Loucy (cell line): ENCODE measurements at regions not wholly inside any gene's neighbourhood (a gene's known extent, or its start where the extent isn't known, plus 50 kb on each side); places are given as distances from the start of the nearest gene placed in this dataset.

ENCODE experiments used
- H2AFZ ChIP-seq: fragments of 200-600 bp; sonication (generic); 2 replicates; pipeline ENCODE4 v1.6.0; 2016; ENCODE audit warnings: antibody characterized with exemption, mild to moderate bottlenecking, low read length, moderate library complexity
- H3F3A ChIP-seq: fragments of 200-600 bp; 2 replicates; pipeline ENCODE4 v1.6.0; 2016; ENCODE audit warnings: antibody characterized with exemption, low read depth, mild to moderate bottlenecking
- H3K27me3 ChIP-seq: fragments of 200-600 bp; sonication (generic); 2 replicates; pipeline ENCODE4 v1.6.1; 2014; ENCODE audit warnings: low read length, mild to moderate bottlenecking; ENCODE audit not compliant: insufficient read depth, poor library complexity, severe bottlenecking
- H3K36me3 ChIP-seq: fragments of 200-600 bp; sonication (generic); 2 replicates; pipeline ENCODE4 v1.6.1; 2016; ENCODE audit warnings: low read length; ENCODE audit not compliant: insufficient read depth
- H3K4me1 ChIP-seq: fragments of 200-600 bp; sonication (generic); 2 replicates; pipeline ENCODE4 v1.5.1; 2014; ENCODE audit warnings: low read length, mild to moderate bottlenecking; ENCODE audit not compliant: insufficient read depth, poor library complexity, severe bottlenecking
- H3K4me2 ChIP-seq: fragments of 200-600 bp; sonication (generic); 2 replicates; pipeline ENCODE4 v1.6.0; 2014; ENCODE audit warnings: antibody characterized with exemption, low read length, low read depth, mild to moderate bottlenecking; ENCODE audit not compliant: poor library complexity, severe bottlenecking
- H3K4me3 ChIP-seq: fragments of 200-600 bp; sonication (generic); 2 replicates; pipeline ENCODE4 v1.5.1; 2014; ENCODE audit warnings: low read length, mild to moderate bottlenecking, mixed read lengths; ENCODE audit not compliant: poor library complexity, severe bottlenecking
- H3K79me2 ChIP-seq: fragments of 200-600 bp; sonication (generic); 2 replicates; pipeline ENCODE4 v1.6.1; 2014; ENCODE audit warnings: low read length; ENCODE audit not compliant: insufficient read depth
- H3K9ac ChIP-seq: fragments of 200-600 bp; sonication (generic); 2 replicates; pipeline ENCODE4 v1.6.0; 2014; ENCODE audit warnings: mild to moderate bottlenecking, low read depth, low read length, moderate library complexity; ENCODE audit not compliant: poor library complexity, severe bottlenecking
- H3K9me2 ChIP-seq: fragments of 200-600 bp; sonication (generic); replicated peaks from 2 replicates; pipeline ENCODE4 v1.6.1; 2016; ENCODE audit warnings: low read depth, low read length, mixed read lengths
- H3K9me3 ChIP-seq: fragments of 200-600 bp; sonication (generic); 2 replicates; pipeline ENCODE4 v1.6.1; 2014; ENCODE audit warnings: mild to moderate bottlenecking, antibody characterized with exemption, low read length, low read depth; ENCODE audit not compliant: insufficient read depth
- H4K20me1 ChIP-seq: fragments of 200-600 bp; sonication (generic); 2 replicates; pipeline ENCODE4 v1.6.0; 2014; ENCODE audit warnings: antibody characterized with exemption, low read length, mild to moderate bottlenecking; ENCODE audit not compliant: insufficient read depth, poor library complexity, severe bottlenecking
- EZH2phosphoT487 ChIP-seq: fragments of 200-600 bp; IDR thresholded peaks from 2 replicates; pipeline ENCODE4 v1.6.1; 2018; ENCODE audit warnings: antibody characterized with exemption, mild to moderate bottlenecking, moderate library complexity, borderline replicate concordance
- TF ChIP-seq, protein P1 (sequence below): fragments of 200-600 bp; sonication (generic); conservative IDR thresholded peaks from 2 replicates; pipeline ENCODE4 v1.5.1; 2014; ENCODE audit warnings: mild to moderate bottlenecking, antibody characterized with exemption, low read length

- Histone ChIP-seq H3K4me3 (no peak overlapping the region), H3K4me2 (no peak overlapping the region), H3F3A (no peaks in the 10 kb centered on the region), H3K9me3 (no peaks in the 10 kb centered on the region), H3K36me3 (no peaks in the 10 kb centered on the region), H2AFZ (no peak overlapping the region), H3K27me3 (no peaks in the 10 kb centered on the region), H4K20me1 (no peaks in the 10 kb centered on the region), H3K9ac (no peak overlapping the region), H3K9me2 (no peaks in the 10 kb centered on the region), H3K79me2 (no peaks in the 10 kb centered on the region), H3K4me1 (no peaks in the 10 kb centered on the region)
- TF ChIP-seq, protein P1, sequence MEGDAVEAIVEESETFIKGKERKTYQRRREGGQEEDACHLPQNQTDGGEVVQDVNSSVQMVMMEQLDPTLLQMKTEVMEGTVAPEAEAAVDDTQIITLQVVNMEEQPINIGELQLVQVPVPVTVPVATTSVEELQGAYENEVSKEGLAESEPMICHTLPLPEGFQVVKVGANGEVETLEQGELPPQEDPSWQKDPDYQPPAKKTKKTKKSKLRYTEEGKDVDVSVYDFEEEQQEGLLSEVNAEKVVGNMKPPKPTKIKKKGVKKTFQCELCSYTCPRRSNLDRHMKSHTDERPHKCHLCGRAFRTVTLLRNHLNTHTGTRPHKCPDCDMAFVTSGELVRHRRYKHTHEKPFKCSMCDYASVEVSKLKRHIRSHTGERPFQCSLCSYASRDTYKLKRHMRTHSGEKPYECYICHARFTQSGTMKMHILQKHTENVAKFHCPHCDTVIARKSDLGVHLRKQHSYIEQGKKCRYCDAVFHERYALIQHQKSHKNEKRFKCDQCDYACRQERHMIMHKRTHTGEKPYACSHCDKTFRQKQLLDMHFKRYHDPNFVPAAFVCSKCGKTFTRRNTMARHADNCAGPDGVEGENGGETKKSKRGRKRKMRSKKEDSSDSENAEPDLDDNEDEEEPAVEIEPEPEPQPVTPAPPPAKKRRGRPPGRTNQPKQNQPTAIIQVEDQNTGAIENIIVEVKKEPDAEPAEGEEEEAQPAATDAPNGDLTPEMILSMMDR, result no peak
- no peak for TF ChIP-seq EZH2phosphoT487
These were observed 100.9 kb downstream of the AASDHPPT start for GRCh38 chr11:106178361-106178760.

DNA sequence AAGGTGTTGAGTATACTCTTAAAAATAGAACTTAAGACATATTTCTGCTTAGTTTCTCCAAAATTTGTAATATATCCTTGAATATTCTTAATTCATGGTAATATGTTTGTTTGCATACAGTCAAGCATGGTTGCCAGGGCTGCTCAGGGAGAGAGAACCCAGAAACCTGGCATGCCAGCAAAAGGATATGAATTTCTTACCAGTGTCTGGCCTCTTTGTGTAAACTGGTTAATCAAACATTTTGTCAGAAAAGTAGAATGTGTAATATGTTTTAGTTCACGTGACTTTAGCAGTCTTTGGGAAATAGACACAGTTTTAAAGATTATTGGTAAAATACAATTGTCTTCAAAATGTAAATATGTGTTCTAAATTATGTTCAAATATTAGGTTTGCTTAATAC lies 101.6 kb downstream of the AASDHPPT start:
- Histone ChIP-seq H3K36me3 (no peaks in the 10 kb centered on the region), H3K79me2 (no peaks in the 10 kb centered on the region), H3K27me3 (no peaks in the 10 kb centered on the region), H3K9me2 (no peaks in the 10 kb centered on the region), H4K20me1 (no peaks in the 10 kb centered on the region), H3K9ac (no peak overlapping the region), H2AFZ (no peak overlapping the region), H3K9me3 (no peaks in the 10 kb centered on the region), H3F3A (no peaks in the 10 kb centered on the region), H3K4me1 (no peaks in the 10 kb centered on the region), H3K4me2 (no peak overlapping the region), H3K4me3 (no peak overlapping the region)
- TF ChIP-seq EZH2phosphoT487, result no peak
- TF ChIP-seq, protein P1, result no peak

GRCh38 chr11:106186630-106187029 lies 109.2 kb downstream of the AASDHPPT start:
- no peaks in the 10 kb centered on the region for H3F3A ChIP-seq
- H2AFZ ChIP-seq, result no peak overlapping the region
- no peaks in the 10 kb centered on the region for H3K79me2 ChIP-seq
- H3K27me3 ChIP-seq, result no peaks in the 10 kb centered on the region
- no peak overlapping the region for H3K9ac ChIP-seq
- no peaks in the 10 kb centered on the region for H3K4me1 ChIP-seq
- H3K4me3 ChIP-seq, result no peak overlapping the region
- TF ChIP-seq, protein P1, result no peak
- H4K20me1 ChIP-seq, result no peaks in the 10 kb centered on the region
- no peak overlapping the region for H3K4me2 ChIP-seq
- H3K9me2 ChIP-seq, result no peaks in the 10 kb centered on the region
- no peaks in the 10 kb centered on the region for H3K9me3 ChIP-seq
- no peaks in the 10 kb centered on the region for H3K36me3 ChIP-seq
